NCI-H2196 (cell line): ENCODE measurements at regions not wholly inside any gene's neighbourhood (a gene's known extent, or its start where the extent isn't known, plus 50 kb on each side); places are given as distances from the start of the nearest gene placed in this dataset.
"Not testable (repeated sequence)": the region's sequence is repeated elsewhere in the genome, so short reads cannot be mapped to it uniquely, and the experiment has no call there.

Experiments
- DNase-seq: peaks from one replicate; lab custom pipeline; 2025; ENCODE audit not compliant: unreplicated experiment; lab: John Stamatoyannopoulos, UW

DNA sequence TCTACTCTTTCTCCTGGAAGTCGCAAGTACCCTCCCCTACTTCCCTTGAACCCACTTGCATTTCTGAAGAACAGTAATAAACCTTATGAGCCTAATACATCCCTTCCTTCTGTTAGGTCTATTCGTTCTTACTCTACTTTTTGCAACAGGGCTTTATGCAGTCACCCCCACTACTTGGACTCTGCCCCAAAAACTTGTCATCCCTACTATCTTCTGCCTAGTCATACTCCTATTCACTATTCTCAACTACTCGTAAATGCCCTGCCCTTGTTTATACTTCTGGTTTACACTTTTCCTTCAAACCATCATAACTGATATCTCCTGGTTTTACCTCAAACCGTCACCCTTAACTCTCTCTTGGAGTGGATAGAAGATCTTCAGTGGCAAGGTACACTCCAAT, 55.2 kb upstream of the SLIT2 start:
- no peak for DNase-seq

DNA sequence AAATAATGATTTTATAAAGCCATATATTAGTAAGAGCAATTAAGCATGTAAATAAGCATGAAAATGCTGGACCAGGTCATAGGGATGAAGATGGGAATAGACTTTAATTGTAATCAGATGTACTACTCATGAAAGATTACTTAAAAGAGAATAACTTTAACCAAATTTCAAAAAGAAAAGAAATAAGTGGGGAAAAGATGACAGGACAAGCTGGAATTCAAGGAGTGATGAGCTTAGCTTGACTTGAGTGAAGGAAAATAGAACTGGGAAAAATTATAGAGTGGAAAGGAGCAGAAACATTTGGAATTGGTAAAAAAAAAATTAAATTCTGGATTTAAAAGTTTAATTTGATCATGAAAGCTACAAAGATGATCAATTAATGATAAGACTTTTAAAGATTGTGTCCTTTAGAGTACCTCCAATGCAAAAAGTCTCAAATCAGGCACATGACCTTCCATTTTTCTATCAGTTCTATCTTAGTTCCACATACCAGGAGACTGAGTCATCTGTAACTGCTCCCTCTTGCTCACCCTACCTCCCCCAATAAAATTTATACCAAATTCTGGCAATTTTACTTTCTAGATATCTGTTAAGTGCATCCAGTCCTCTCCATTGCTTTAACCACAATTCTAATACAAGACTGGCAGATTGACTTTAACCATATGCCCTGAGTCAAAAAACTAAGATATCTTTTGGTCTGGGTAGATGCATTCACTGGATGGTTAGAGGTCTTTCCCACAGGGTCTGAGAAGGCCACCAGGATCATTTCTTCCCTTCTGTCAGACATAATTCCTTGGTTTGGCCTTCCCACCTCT, 56.4 kb upstream of the SLIT2 start:
- no peak for DNase-seq

DNA sequence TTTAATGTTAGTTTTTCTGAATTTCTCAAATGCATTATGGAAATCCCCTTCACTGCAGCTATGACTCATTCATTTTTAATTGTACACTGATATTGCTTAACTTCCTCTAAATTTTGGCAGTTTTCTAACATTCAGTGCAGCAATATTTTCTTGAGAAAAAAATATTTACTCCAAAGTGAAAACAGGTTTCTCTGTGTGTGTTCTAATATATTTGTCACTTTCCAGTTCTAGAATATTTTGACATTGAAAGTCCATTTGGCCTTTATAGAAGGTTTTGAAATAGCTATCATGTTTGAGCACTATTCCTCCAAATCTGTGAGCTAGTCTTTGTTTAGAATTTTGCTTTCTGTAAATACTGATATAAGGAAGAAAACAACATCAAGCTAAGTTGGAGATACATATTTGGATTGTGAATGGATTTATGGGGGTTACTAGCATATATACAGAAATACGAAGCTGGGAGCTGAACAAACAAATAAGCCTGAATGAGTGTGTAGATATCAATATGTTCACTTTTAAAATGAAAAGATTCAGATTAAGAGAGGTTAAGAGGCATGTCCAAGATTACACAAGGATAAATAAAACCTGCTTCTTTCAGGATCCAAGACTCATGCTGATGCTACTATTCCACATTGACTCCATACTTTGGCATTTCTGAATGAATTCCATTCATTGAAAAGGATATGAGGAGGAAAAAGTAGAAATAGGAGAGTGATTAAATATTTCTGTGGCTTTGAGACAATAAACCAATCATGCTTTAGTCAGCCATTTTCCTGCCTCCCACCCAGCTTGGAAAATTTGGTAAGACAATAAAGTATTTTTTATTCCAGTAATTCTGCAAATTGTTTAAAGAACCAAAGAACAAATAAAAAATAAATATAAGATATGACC, 57.3 kb upstream of the SLIT2 start:
- no peak for DNase-seq

DNA sequence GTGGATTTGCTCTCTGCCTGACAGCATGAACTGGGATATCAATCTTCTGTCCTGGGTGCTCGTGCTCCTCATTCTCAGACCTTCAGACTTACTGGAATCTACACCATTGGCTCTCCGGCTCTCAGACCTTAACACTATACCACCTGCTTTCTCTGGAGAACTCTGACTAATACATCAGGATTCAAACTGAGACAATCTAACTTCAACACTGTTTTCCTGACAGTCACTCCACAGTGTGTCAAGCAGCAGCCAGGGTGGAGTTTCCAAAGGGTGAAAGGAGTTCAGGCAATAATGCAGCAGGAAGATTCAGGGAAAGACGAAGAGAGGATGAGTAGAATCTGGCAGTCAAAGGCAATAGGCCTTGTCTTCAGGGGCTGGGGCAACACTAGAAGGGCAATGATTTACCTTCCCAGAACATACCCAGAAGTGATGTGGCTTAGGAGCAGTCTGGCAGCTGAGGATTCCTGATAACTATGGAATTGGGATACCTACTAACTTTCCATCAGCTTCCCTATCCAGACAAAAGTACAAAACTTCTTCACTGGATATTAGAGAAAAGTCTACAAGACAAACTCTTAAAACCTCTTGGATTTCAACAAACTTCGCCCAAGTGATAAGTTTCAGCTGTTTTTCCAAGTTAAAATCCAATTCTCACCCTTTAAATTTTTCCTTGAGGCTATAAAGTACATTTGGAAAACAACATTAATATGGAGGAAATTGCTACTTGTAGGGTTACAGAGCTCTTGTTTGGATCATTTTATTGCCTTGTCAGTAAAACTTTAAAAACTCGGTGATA, 58.4 kb upstream of the SLIT2 start:
- no peak for DNase-seq

DNA sequence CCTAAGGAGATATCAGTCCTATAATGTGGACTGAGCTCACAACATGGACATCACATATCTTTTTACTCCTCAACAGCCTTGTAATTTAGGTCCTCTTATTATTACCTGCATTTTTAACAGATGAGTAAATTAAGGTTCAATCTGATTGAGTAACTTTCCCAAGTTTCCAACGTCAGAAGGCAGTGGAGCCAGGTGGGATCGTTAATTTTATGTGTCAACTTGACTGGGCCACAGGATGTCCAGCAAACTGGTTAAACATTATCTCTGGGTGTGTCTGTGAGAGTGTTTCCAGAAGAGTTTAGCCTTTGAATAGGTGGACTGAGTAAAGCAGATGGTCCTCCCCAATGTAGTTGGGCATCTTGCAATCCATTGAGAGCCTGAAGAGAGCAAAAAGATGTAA, 59.0 kb upstream of the SLIT2 start:
- no peak for DNase-seq

DNA sequence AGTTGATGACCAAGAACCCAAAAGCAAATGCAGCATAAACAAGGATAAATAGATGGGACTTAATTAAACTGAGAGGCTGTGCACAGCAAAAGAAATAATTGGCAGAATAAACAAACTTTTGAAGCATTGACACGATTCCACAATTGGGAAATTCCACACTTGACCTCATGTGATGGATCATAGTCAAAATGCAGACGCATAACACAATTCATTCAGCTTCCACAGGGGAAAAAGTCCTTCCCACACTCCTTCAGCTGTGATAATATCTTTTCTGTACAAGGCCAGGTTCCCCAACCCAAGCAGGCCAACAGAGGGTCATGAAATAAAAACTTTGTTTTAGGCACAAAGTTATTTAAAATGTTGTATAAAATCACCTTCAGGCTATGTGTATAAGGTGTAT, 66.6 kb upstream of the SLIT2 start:
- DNase-seq = no peak

DNA sequence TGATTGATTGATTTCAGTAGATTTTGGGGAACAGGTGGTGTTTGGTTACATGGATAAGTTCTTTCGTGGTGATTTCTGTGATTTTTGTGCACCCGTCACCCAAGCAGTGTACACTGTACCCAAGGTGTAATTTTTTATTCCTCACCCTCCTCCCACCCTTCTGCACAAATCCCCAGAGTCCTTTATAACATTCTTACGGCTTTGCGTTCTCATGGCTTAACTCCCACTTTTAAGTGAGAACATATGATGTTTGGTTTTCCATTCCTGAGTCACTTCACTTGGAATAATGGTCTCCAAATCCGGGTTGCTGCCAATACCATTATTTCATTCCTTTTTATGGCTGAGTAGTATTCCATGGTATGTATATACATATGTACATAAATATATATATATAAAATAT, 68.6 kb upstream of the SLIT2 start:
- DNase-seq = not testable (repeated sequence)

DNA sequence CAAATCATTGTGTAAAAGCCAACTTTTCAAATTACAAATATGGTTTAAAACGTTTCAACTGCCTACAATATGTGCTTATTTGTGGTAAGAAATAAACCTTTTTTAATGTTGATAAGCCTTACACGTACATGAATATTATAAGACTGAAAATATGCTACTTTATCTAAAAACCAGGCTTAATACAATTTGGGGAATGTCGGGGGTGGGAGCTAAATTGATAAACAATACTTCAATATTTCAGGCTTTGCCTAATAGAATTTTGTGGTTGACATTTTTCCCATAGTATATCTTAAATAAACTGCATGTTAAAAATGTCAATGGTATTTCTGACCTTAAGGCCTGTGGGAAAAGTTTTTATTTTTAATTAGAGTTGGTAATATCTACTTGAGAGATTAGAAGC, 69.8 kb upstream of the SLIT2 start:
- no peak for DNase-seq

DNA sequence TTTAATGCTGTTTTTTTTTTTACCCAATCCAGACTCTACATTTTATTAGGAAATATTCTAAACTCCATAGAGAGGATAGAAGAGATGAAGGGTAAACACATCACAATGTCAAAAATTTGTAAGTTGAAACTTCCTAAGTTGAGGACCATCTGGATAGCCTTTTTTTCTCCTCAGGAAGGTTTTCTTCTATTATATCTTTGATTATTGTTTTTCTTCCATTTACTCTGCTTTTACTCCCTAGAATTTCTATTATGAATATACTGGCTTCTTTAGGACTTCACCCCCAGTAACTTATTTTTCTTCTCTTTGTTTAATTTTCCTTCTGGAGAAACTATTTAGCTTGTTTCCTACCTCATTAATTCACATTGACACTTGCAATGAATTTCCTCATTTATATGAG, 71.2 kb upstream of the SLIT2 start:
- DNase-seq = no peak

DNA sequence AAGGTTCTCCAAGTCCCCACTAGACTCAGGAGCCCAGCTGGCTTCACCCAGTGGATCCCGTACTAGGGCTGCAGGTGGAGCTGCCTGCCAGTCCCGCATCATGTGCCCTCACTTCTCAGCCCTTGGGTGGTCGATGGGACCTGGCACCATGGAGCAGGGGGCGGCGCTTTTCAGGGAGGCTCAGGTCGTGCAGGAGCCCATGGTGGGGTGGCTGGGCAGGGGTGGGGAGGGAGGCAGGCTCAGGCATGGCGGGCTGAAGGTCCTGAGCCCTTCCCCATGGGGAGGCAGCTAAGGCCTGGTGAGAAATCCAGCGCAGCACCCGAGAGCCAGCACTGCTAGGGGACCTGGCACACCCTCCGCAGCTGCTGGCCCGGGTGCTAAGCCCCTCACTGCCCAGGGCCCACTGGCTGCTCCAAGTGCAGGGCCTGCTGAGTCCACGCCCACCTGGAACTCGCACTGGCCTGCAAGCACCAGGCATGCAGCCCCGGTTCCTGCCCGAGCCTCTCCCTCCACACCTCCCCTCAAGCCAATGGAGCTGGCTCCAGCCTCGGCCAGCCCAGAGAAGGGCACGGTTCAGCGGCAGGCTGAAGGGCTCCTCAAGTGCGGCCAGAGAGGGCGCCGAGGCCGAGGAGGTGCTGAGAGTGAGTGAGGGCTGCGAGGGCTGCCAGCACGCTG, 72.7 kb upstream of the SLIT2 start:
- DNase-seq = no peak

DNA sequence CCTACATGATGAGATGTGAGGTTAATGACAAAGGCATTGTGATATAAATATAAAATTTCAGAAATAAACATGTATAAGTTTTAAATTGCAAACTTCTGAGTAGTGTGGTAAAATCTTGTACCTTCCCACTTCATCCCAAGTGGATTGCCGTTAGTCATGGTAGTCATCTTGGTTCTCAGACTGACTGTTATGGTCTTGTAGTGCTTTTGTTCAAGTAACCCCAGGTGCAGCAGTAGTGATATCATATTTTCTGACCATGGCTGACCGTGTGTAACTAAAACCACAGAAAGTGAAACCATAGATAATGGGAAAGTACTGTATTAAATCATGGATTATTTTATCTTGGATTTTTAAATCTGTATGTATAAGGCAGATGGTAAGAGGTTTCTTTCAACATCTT, 74.8 kb upstream of the SLIT2 start:
- DNase-seq = no peak

DNA sequence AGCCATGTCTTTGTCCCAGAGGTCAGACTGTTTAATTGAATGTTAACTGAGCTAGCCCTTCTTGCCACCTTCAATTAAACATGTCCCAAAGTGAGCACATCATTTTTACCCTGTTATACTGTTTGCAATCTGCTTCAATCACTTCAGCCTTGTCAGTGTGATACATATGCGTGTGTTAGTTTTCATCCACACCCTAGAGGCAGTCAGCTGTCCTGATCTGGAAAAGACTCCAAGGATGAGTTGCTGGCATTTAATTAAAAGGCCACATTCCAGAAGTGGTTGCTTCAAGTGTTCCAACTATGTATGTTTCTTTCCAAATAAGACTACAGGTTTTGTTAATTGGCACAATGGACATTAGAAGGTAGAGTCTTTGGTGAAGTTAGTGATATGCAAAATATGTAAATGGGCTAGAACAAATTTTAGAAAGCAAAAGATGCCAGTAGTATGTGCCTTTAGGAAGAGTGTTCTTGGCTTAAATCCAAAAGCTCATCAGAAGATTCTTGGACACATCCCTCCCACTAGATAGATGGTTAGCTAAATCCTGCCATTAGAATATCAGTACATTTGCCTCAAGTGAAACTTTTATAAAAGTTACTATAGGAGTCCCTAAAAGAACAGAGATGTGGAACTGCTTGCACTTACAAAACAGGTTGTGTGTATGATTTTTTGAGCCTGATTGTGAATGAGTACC, 79.5 kb upstream of the SLIT2 start:
- DNase-seq = no peak

DNA sequence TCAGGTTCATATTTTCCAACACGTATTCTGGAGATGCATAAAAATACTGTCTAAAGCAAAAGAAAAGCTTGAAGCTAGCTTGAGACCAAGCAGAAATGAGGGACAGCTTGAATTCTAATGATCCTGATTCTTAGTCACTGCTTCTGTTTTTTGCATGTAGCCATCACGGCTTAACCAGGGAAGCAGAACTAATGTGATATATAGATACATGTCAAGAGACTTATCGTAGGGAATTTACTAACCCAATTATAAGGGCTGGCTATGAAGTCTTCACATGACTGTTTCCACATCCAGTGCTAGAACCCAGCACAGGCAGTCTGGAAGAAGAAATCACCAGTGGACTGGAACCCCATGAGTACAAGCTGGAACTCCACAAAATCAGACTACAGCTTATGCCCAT, 85.2 kb upstream of the SLIT2 start:
- DNase-seq = no peak

DNA sequence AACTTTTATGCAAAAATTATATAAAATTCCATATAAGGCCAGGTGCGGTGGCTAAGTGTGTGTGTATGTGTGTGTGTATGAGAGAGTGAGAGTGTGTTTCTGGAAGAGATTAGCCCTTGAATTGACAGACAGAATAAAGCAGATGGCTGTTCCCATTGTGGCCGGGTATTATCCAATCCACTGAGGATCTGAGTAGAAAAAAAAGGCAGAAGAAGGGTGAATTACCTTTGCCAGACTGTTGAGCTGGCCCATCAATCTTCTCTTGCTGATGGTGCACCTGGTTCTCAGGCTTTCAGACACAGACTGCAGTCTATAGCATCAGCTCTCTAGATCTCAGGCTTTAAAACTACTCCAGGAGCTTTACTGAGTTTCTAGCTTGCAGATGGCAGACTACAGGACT, 92.2 kb upstream of the SLIT2 start:
- no peak for DNase-seq

DNA sequence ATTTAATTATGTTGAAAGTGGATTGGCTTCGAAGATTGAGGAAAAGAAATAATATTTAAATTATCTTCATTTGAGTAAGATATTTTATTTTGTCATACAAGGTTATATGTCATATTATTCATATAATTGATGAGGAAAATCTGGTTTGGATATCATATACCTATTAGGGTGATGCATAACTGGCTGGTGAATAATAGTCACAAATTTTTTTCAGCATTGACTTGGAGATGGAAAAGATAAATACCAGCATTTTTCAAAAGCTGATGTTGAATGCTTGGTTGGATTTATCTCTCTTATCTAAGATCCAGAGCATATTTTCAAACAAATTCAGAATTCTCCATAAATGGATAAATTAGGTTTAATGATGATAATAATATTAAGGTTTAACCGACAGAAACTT, 93.5 kb upstream of the SLIT2 start:
- no peak for DNase-seq

DNA sequence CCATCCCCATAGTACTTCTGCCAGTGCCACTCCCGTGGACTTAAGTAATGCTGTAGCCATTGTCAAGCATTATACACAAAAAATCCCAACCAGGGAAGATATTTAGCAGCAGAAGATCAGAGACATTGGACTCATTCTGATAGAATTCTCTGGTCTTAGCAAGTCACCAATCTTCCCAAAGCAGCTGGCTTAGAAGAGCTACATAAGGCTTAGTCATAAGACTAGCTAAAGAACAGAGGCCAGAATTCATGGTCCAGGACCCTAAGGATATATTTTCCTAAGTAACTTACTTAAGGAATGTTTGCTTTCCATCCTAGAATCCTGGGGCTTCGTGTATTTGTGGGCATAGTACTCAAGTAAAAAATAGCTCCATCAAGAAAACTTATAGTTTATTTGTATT, 100.3 kb upstream of the SLIT2 start:
- no peak for DNase-seq

DNA sequence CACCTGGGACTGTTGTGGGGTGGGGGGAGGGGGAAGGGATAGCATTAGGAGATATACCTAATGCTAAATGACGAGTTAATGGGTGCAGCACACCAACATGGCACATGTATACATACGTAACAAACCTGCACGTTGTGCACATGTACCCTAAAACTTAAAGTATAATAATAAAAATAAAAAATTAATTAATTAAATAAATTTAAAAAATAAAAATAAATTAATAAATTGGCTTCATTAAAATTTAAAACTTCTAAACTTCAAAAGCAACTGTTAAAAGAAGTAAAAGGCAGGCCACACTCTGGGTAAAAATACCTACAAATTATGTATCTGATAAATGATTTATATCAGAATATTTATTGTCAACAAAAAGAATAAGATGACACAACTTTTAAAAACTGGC, 102.6 kb upstream of the SLIT2 start:
- not testable (repeated sequence) for DNase-seq

DNA sequence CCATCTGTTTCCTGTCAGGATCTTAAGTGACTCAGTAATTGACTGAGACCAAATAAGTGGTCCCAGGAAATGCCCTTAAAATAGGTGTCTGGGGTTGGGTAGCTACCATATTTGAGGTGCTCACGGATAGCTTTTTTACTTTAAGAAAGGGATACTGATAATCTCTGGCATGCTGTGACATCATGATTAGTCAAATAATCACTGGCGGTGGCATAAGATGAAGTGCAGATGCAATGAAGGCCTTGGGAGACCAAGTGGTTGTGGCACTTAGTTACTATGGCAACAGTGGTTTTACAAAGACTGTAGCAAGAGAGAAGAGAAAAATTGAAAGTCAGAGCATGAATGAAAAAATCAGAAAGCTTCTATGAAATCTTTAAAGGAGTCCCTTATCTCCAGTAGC, 114.5 kb upstream of the SLIT2 start:
- no peak for DNase-seq

DNA sequence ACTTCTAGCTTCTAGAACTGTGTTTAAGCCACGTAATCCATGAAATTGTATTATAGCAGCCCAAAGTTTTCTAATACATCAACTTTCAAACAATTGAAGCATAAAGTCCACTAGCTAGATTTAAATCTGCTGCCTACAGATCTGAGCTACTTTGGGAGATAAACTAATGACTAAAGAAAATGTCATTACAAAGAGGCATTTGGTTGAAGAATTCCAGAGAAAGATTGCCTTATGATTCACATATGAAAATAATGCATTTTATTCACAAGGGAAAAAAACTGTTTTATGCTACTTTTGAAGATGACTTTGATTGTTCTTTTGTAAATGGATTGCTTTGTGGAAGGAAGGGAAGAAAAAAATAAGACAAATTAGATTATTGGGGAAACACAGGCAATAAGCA, 124.1 kb upstream of the SLIT2 start:
- DNase-seq = no peak

DNA sequence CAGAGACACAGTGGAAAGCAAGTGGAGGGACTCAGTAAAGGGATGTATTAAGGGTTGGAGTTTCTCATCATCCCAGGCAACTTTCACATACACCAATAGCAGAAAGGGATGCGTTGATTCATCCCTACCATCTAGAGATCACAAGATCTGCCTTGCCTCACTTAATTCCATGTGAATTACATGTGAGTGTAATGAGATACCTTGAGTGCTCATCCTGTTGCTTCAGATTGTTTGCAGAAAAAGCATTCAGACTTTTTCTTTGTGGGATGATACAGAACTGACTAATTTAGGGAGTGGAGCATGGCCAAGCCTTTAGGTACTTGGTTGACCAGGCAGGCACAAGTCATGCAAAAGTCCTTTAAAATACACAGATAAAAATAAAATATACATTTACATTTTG, 124.8 kb upstream of the SLIT2 start:
- no peak for DNase-seq
